Endothelial cell of umbilical vein (primary cell): ENCODE measurements at regions not wholly inside any gene's neighbourhood (a gene's known extent, or its start where the extent isn't known, plus 50 kb on each side); places are given as distances from the start of the nearest gene placed in this dataset.

ENCODE experiments used
- BruUV-seq: library from RNA; stranded (reverse); fragments of 400-500 nt; replicated peaks from 2 replicates; lab custom pipeline; 2021; lab: Mats Ljungman, UMichigan
- CTCF ChIA-PET: fragments of 300-600, 350-600 bp; sonication (Branson Sonifier 250); formaldehyde crosslinking; loops from one replicate; lab custom pipeline; 2021; ENCODE audit warnings: antibody characterized with exemption, inconsistent platforms; lab: Charles Lee
- POLR2A ChIA-PET: fragments of 300-600, 350-600 bp; sonication (Branson Sonifier 250); formaldehyde crosslinking; loops from one replicate; lab custom pipeline; 2021; ENCODE audit warnings: antibody characterized with exemption, inconsistent platforms; lab: Charles Lee
- DNase-seq: peaks from one replicate; pipeline ENCODE4 v3.0.0-alpha.2; 2011; ENCODE audit warnings: low read depth, low spot score
- FAIRE-seq: peaks from 2 replicates; lab custom pipeline; 2011; peaks lifted over from hg19 to GRCh38; lab: Jason Lieb, UNC
- H2AFZ ChIP-seq: 2 replicates; pipeline ENCODE4 v1.6.0; 2012; ENCODE audit warnings: low read depth, low read length, control low read depth, inconsistent platforms
- H3K27ac ChIP-seq: 2 replicates; pipeline ENCODE4 v1.5.1; 2011; ENCODE audit warnings: low read depth, mild to moderate bottlenecking, control low read depth, low read length, moderate library complexity; ENCODE audit not compliant: insufficient read depth
- H3K27me3 ChIP-seq, 2 experiments: 2 replicates each; pipeline versions ENCODE4 v1.6.0 to v1.6.1; 2011; ENCODE audit warnings: low read length in 2 of 2, mixed read lengths in 1 of 2; ENCODE audit not compliant: control insufficient read depth in 2 of 2, insufficient read depth in 2 of 2
- H3K36me3 ChIP-seq, 2 experiments: 2 replicates in 1 of 2; 3 replicates in 1 of 2; pipeline ENCODE4 v1.5.1; 2011; ENCODE audit warnings: low read length in 2 of 2, mild to moderate bottlenecking in 1 of 2, moderate library complexity in 1 of 2; ENCODE audit not compliant: control insufficient read depth in 2 of 2, insufficient read depth in 2 of 2; ENCODE audit errors: extremely low read depth in 1 of 2
- H3K4me1 ChIP-seq: 3 replicates; pipeline ENCODE4 v1.5.1; 2011; ENCODE audit warnings: mild to moderate bottlenecking, low read length; ENCODE audit not compliant: control insufficient read depth, insufficient read depth; ENCODE audit errors: extremely low read depth
- H3K4me2 ChIP-seq: 2 replicates; pipeline ENCODE4 v1.6.1; 2011; ENCODE audit warnings: low read length, control low read depth, mixed read lengths; ENCODE audit not compliant: insufficient read depth
- H3K4me3 ChIP-seq, 3 experiments: fragments of 200-600 bp in 1 of 3; sonication (generic), shearing (Covaris generic) in 1 of 3; replicated peaks in 1 of 3; 2 replicates each; pipeline ENCODE4 v1.5.1; 2011 to 2016; ENCODE audit warnings: control low read depth in 3 of 3, low read length in 3 of 3, mild to moderate bottlenecking in 2 of 3, inconsistent platforms in 1 of 3, low read depth in 1 of 3, moderate library complexity in 1 of 3; ENCODE audit not compliant: insufficient read depth in 1 of 3
- H3K79me2 ChIP-seq: 2 replicates; pipeline ENCODE4 v1.6.0; 2012; ENCODE audit warnings: low read length, inconsistent platforms; ENCODE audit not compliant: control insufficient read depth, insufficient read depth
- H3K9ac ChIP-seq: replicated peaks from 2 replicates; pipeline ENCODE3; 2011; ENCODE audit warnings: low read length, control low read depth; ENCODE audit not compliant: insufficient read depth; ENCODE audit errors: extremely low read depth
- H3K9me1 ChIP-seq: replicated peaks from 3 replicates; pipeline ENCODE4 v1.6.0; 2011; ENCODE audit warnings: mild to moderate bottlenecking, low read length; ENCODE audit not compliant: control insufficient read depth, insufficient read depth; ENCODE audit errors: extremely low read depth
- H3K9me3 ChIP-seq: replicated peaks from 2 replicates; pipeline ENCODE4 v1.5.1; 2012; ENCODE audit warnings: low read length, inconsistent platforms; ENCODE audit not compliant: control insufficient read depth, insufficient read depth
- H4K20me1 ChIP-seq: replicated peaks from 2 replicates; pipeline ENCODE3; 2011; ENCODE audit warnings: mild to moderate bottlenecking, low read length; ENCODE audit not compliant: control insufficient read depth, insufficient read depth; ENCODE audit errors: extremely low read depth
- CTCF ChIP-seq, 2 donors: IDR thresholded peaks; 1 replicate in 1 of 2; 2 replicates in 1 of 2; pipeline ENCODE4 v1.5.1; 2011; ENCODE audit warnings: low read length in 2 of 2, mild to moderate bottlenecking in 2 of 2, moderate library complexity in 2 of 2, control low read depth in 1 of 2, inconsistent platforms in 1 of 2, low read depth in 1 of 2; ENCODE audit not compliant: insufficient read depth in 1 of 2; ENCODE audit errors: extremely low read depth in 1 of 2
- EZH2 ChIP-seq: IDR thresholded peaks from 2 replicates; pipeline ENCODE4 v1.6.1; 2012; ENCODE audit warnings: borderline replicate concordance, low read depth, mild to moderate bottlenecking, moderate library complexity, low read length, inconsistent platforms; ENCODE audit not compliant: severe bottlenecking
- FOS ChIP-seq: IDR thresholded peaks from 2 replicates; pipeline ENCODE4 v1.6.1; 2011; ENCODE audit warnings: mild to moderate bottlenecking, low read length, moderate library complexity, borderline replicate concordance; ENCODE audit not compliant: insufficient read depth
- GATA2 ChIP-seq: IDR thresholded peaks from 2 replicates; pipeline ENCODE4 v1.7.0; 2011; ENCODE audit warnings: low read depth, mild to moderate bottlenecking, moderate library complexity, mixed read lengths, low read length; ENCODE audit not compliant: insufficient read length, insufficient read depth
- JUN ChIP-seq: IDR thresholded peaks from 2 replicates; pipeline ENCODE4 v1.6.1; 2011; ENCODE audit warnings: borderline replicate concordance, low read depth; ENCODE audit not compliant: insufficient read length, insufficient read depth
- MAX ChIP-seq: IDR thresholded peaks from 2 replicates; pipeline ENCODE4 v1.6.1; 2011; ENCODE audit not compliant: insufficient read depth, insufficient read length
- MYC ChIP-seq: IDR thresholded peaks from one replicate; pipeline ENCODE4 v1.6.1; 2011; ENCODE audit warnings: mild to moderate bottlenecking, low read depth, low read length
- POLR2A ChIP-seq: IDR thresholded peaks from 2 replicates; pipeline ENCODE4 v1.6.1; 2012; ENCODE audit warnings: low read depth, mild to moderate bottlenecking, control low read depth, low read length
- POLR2AphosphoS5 ChIP-seq: IDR thresholded peaks from 2 replicates; pipeline ENCODE4 v1.6.1; 2012; ENCODE audit warnings: low read depth, mild to moderate bottlenecking, control low read depth, low read length, moderate library complexity; ENCODE audit not compliant: insufficient read depth
- dilution Hi-C: fragments of 300-500 bp; cut with MboI; formaldehyde crosslinking; loops from one replicate; pipeline ENCODE4 v1.15.0; 2019; ENCODE audit warnings: low sequenced_read_pairs; ENCODE audit not compliant: extremely low pct_ligation_motif_present
- intact Hi-C: fragments of 100-400 bp; cut with micrococcal nuclease; formaldehyde crosslinking; loops from one replicate; pipeline ENCODE4 v1.10.0; 2022

GRCh38 chr5:133839721-133840120 lies 128.7 kb downstream of the C5orf15 start:
- no peaks in the 10 kb centered on the region for H3K4me1 ChIP-seq
- BruUV-seq = no TSS peak
- no peaks in the 10 kb centered on the region for H4K20me1 ChIP-seq
- no peak for TF ChIP-seq MAX
- no peak for TF ChIP-seq FOS
- TF ChIP-seq JUN = no peak
- no peak for TF ChIP-seq POLR2A
- TF ChIP-seq EZH2 = no peak
- no peak for TF ChIP-seq MYC
- no peak for TF ChIP-seq CTCF (IDR thresholded peaks at IDR 0.05; ENCODE audit: extremely low read depth in 1 of 2, insufficient read depth in 1 of 2, low read depth in 1 of 2, low read length in 2 of 2)
- no peak for TF ChIP-seq GATA2
- no peak for TF ChIP-seq POLR2AphosphoS5
- DNase-seq (no peak), FAIRE-seq (no peak)
- H3K9ac ChIP-seq = no peak overlapping the region
- H3K9me1 ChIP-seq = no peaks in the 10 kb centered on the region
- no peak overlapping the region for H3K27ac ChIP-seq
- H3K9me3 ChIP-seq = no peaks in the 10 kb centered on the region
- dilution Hi-C loops (no loop called here), intact Hi-C loops (no loop called here)
- H3K4me2 ChIP-seq = no peak overlapping the region
- ChIA-PET POLR2A (no interaction called here), CTCF (no interaction called here)
- peaks cover 8% of the 10 kb centered on the region in 2 experiments for H3K27me3 ChIP-seq
- no peak overlapping the region for H2AFZ ChIP-seq
- no peaks in the 10 kb centered on the region for H3K36me3 ChIP-seq
- H3K79me2 ChIP-seq = no peaks in the 10 kb centered on the region
- no peak overlapping the region for H3K4me3 ChIP-seq
